Endothelial cell of umbilical vein (primary cell): ENCODE measurements at regions not wholly inside any gene's neighbourhood (a gene's known extent, or its start where the extent isn't known, plus 50 kb on each side); places are given as distances from the start of the nearest gene placed in this dataset.

Experiments
- BruUV-seq: library from RNA; stranded (reverse); fragments of 400-500 nt; replicated peaks from 2 replicates; lab custom pipeline; 2021; lab: Mats Ljungman, UMichigan
- CTCF ChIA-PET: fragments of 300-600, 350-600 bp; sonication (Branson Sonifier 250); formaldehyde crosslinking; loops from one replicate; lab custom pipeline; 2021; ENCODE audit warnings: antibody characterized with exemption, inconsistent platforms; lab: Charles Lee
- POLR2A ChIA-PET: fragments of 300-600, 350-600 bp; sonication (Branson Sonifier 250); formaldehyde crosslinking; loops from one replicate; lab custom pipeline; 2021; ENCODE audit warnings: antibody characterized with exemption, inconsistent platforms; lab: Charles Lee
- DNase-seq: peaks from one replicate; pipeline ENCODE4 v3.0.0-alpha.2; 2011; ENCODE audit warnings: low read depth, low spot score
- FAIRE-seq: peaks from 2 replicates; lab custom pipeline; 2011; peaks lifted over from hg19 to GRCh38; lab: Jason Lieb, UNC
- H2AFZ ChIP-seq: 2 replicates; pipeline ENCODE4 v1.6.0; 2012; ENCODE audit warnings: low read depth, low read length, control low read depth, inconsistent platforms
- H3K27ac ChIP-seq: 2 replicates; pipeline ENCODE4 v1.5.1; 2011; ENCODE audit warnings: low read depth, mild to moderate bottlenecking, control low read depth, low read length, moderate library complexity; ENCODE audit not compliant: insufficient read depth
- H3K27me3 ChIP-seq, 2 experiments: 2 replicates each; pipeline versions ENCODE4 v1.6.0 to v1.6.1; 2011; ENCODE audit warnings: low read length in 2 of 2, mixed read lengths in 1 of 2; ENCODE audit not compliant: control insufficient read depth in 2 of 2, insufficient read depth in 2 of 2
- H3K36me3 ChIP-seq, 2 experiments: 2 replicates in 1 of 2; 3 replicates in 1 of 2; pipeline ENCODE4 v1.5.1; 2011; ENCODE audit warnings: low read length in 2 of 2, mild to moderate bottlenecking in 1 of 2, moderate library complexity in 1 of 2; ENCODE audit not compliant: control insufficient read depth in 2 of 2, insufficient read depth in 2 of 2; ENCODE audit errors: extremely low read depth in 1 of 2
- H3K4me1 ChIP-seq: 3 replicates; pipeline ENCODE4 v1.5.1; 2011; ENCODE audit warnings: mild to moderate bottlenecking, low read length; ENCODE audit not compliant: control insufficient read depth, insufficient read depth; ENCODE audit errors: extremely low read depth
- H3K4me2 ChIP-seq: 2 replicates; pipeline ENCODE4 v1.6.1; 2011; ENCODE audit warnings: low read length, control low read depth, mixed read lengths; ENCODE audit not compliant: insufficient read depth
- H3K4me3 ChIP-seq, 3 experiments: fragments of 200-600 bp in 1 of 3; sonication (generic), shearing (Covaris generic) in 1 of 3; replicated peaks in 1 of 3; 2 replicates each; pipeline ENCODE4 v1.5.1; 2011 to 2016; ENCODE audit warnings: control low read depth in 3 of 3, low read length in 3 of 3, mild to moderate bottlenecking in 2 of 3, inconsistent platforms in 1 of 3, low read depth in 1 of 3, moderate library complexity in 1 of 3; ENCODE audit not compliant: insufficient read depth in 1 of 3
- H3K79me2 ChIP-seq: 2 replicates; pipeline ENCODE4 v1.6.0; 2012; ENCODE audit warnings: low read length, inconsistent platforms; ENCODE audit not compliant: control insufficient read depth, insufficient read depth
- H3K9ac ChIP-seq: replicated peaks from 2 replicates; pipeline ENCODE3; 2011; ENCODE audit warnings: low read length, control low read depth; ENCODE audit not compliant: insufficient read depth; ENCODE audit errors: extremely low read depth
- H3K9me1 ChIP-seq: replicated peaks from 3 replicates; pipeline ENCODE4 v1.6.0; 2011; ENCODE audit warnings: mild to moderate bottlenecking, low read length; ENCODE audit not compliant: control insufficient read depth, insufficient read depth; ENCODE audit errors: extremely low read depth
- H3K9me3 ChIP-seq: replicated peaks from 2 replicates; pipeline ENCODE4 v1.5.1; 2012; ENCODE audit warnings: low read length, inconsistent platforms; ENCODE audit not compliant: control insufficient read depth, insufficient read depth
- H4K20me1 ChIP-seq: replicated peaks from 2 replicates; pipeline ENCODE3; 2011; ENCODE audit warnings: mild to moderate bottlenecking, low read length; ENCODE audit not compliant: control insufficient read depth, insufficient read depth; ENCODE audit errors: extremely low read depth
- EZH2 ChIP-seq: IDR thresholded peaks from 2 replicates; pipeline ENCODE4 v1.6.1; 2012; ENCODE audit warnings: borderline replicate concordance, low read depth, mild to moderate bottlenecking, moderate library complexity, low read length, inconsistent platforms; ENCODE audit not compliant: severe bottlenecking
- FOS ChIP-seq: IDR thresholded peaks from 2 replicates; pipeline ENCODE4 v1.6.1; 2011; ENCODE audit warnings: mild to moderate bottlenecking, low read length, moderate library complexity, borderline replicate concordance; ENCODE audit not compliant: insufficient read depth
- GATA2 ChIP-seq: IDR thresholded peaks from 2 replicates; pipeline ENCODE4 v1.7.0; 2011; ENCODE audit warnings: low read depth, mild to moderate bottlenecking, moderate library complexity, mixed read lengths, low read length; ENCODE audit not compliant: insufficient read length, insufficient read depth
- JUN ChIP-seq: IDR thresholded peaks from 2 replicates; pipeline ENCODE4 v1.6.1; 2011; ENCODE audit warnings: borderline replicate concordance, low read depth; ENCODE audit not compliant: insufficient read length, insufficient read depth
- MAX ChIP-seq: IDR thresholded peaks from 2 replicates; pipeline ENCODE4 v1.6.1; 2011; ENCODE audit not compliant: insufficient read depth, insufficient read length
- MYC ChIP-seq: IDR thresholded peaks from one replicate; pipeline ENCODE4 v1.6.1; 2011; ENCODE audit warnings: mild to moderate bottlenecking, low read depth, low read length
- POLR2A ChIP-seq: IDR thresholded peaks from 2 replicates; pipeline ENCODE4 v1.6.1; 2012; ENCODE audit warnings: low read depth, mild to moderate bottlenecking, control low read depth, low read length
- POLR2AphosphoS5 ChIP-seq: IDR thresholded peaks from 2 replicates; pipeline ENCODE4 v1.6.1; 2012; ENCODE audit warnings: low read depth, mild to moderate bottlenecking, control low read depth, low read length, moderate library complexity; ENCODE audit not compliant: insufficient read depth
- dilution Hi-C: fragments of 300-500 bp; cut with MboI; formaldehyde crosslinking; loops from one replicate; pipeline ENCODE4 v1.15.0; 2019; ENCODE audit warnings: low sequenced_read_pairs; ENCODE audit not compliant: extremely low pct_ligation_motif_present
- intact Hi-C: fragments of 100-400 bp; cut with micrococcal nuclease; formaldehyde crosslinking; loops from one replicate; pipeline ENCODE4 v1.10.0; 2022
- TF ChIP-seq, protein P1 (sequence below), 2 donors: IDR thresholded peaks; 1 replicate in 1 of 2; 2 replicates in 1 of 2; pipeline ENCODE4 v1.5.1; 2011; ENCODE audit warnings: low read length in 2 of 2, mild to moderate bottlenecking in 2 of 2, moderate library complexity in 2 of 2, control low read depth in 1 of 2, inconsistent platforms in 1 of 2, low read depth in 1 of 2; ENCODE audit not compliant: insufficient read depth in 1 of 2; ENCODE audit errors: extremely low read depth in 1 of 2

GRCh38 chr4:12495211-12495610 lies 988.9 kb downstream of the RAB28 start:
- H3K4me3 ChIP-seq: no peak overlapping the region
- H3K79me2 ChIP-seq: no peaks in the 10 kb centered on the region
- no peaks in the 10 kb centered on the region for H3K36me3 ChIP-seq
- H4K20me1 ChIP-seq: no peaks in the 10 kb centered on the region
- POLR2A ChIA-PET: no interaction called here
- H3K9me1 ChIP-seq: no peaks in the 10 kb centered on the region
- H2AFZ ChIP-seq: no peak overlapping the region
- no peaks in the 10 kb centered on the region for H3K9me3 ChIP-seq
- H3K27ac ChIP-seq: no peak overlapping the region
- H3K4me1 ChIP-seq: no peaks in the 10 kb centered on the region
- BruUV-seq: no TSS peak
- H3K9ac ChIP-seq: no peak overlapping the region
- intact Hi-C loops: no loop called here
- DNase-seq (no peak), FAIRE-seq (no peak)
- no peaks in the 10 kb centered on the region for H3K27me3 ChIP-seq
- no peak overlapping the region for H3K4me2 ChIP-seq
- TF ChIP-seq MAX: no peak
- no peak for TF ChIP-seq POLR2AphosphoS5
- TF ChIP-seq EZH2: no peak
- no peak for TF ChIP-seq GATA2
- dilution Hi-C loops: no loop called here
- CTCF ChIA-PET: no interaction called here

GRCh38 chr4:12492730-12493393 lies 991.3 kb downstream of the RAB28 start:
- no peaks in the 10 kb centered on the region for H3K9me1 ChIP-seq
- FAIRE-seq (no peak), DNase-seq (no peak)
- no peak overlapping the region for H3K4me2 ChIP-seq
- H3K4me3 ChIP-seq: no peak overlapping the region
- H4K20me1 ChIP-seq: no peaks in the 10 kb centered on the region
- ChIA-PET CTCF (no interaction called here), POLR2A (no interaction called here)
- H3K9ac ChIP-seq: no peak overlapping the region
- H3K27me3 ChIP-seq: no peaks in the 10 kb centered on the region
- TF ChIP-seq MYC (no peak), MAX (no peak), JUN (no peak), EZH2 (no peak), POLR2A (no peak), GATA2 (no peak), FOS (no peak), POLR2AphosphoS5 (no peak)
- TF ChIP-seq, protein P1, sequence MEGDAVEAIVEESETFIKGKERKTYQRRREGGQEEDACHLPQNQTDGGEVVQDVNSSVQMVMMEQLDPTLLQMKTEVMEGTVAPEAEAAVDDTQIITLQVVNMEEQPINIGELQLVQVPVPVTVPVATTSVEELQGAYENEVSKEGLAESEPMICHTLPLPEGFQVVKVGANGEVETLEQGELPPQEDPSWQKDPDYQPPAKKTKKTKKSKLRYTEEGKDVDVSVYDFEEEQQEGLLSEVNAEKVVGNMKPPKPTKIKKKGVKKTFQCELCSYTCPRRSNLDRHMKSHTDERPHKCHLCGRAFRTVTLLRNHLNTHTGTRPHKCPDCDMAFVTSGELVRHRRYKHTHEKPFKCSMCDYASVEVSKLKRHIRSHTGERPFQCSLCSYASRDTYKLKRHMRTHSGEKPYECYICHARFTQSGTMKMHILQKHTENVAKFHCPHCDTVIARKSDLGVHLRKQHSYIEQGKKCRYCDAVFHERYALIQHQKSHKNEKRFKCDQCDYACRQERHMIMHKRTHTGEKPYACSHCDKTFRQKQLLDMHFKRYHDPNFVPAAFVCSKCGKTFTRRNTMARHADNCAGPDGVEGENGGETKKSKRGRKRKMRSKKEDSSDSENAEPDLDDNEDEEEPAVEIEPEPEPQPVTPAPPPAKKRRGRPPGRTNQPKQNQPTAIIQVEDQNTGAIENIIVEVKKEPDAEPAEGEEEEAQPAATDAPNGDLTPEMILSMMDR (IDR thresholded peaks at IDR 0.05; ENCODE audit: extremely low read depth in 1 of 2, insufficient read depth in 1 of 2, low read depth in 1 of 2, low read length in 2 of 2): no peak
- no peaks in the 10 kb centered on the region for H3K36me3 ChIP-seq
- no peaks in the 10 kb centered on the region for H3K9me3 ChIP-seq
- no peak overlapping the region for H2AFZ ChIP-seq
- dilution Hi-C loops (no loop called here), intact Hi-C loops (no loop called here)
- no peak overlapping the region for H3K27ac ChIP-seq
- no TSS peak for BruUV-seq
- no peaks in the 10 kb centered on the region for H3K4me1 ChIP-seq
- H3K79me2 ChIP-seq: no peaks in the 10 kb centered on the region
